Body of pancreas (tissue), 4 donors: ENCODE measurements at regions not wholly inside any gene's neighbourhood (a gene's known extent, or its start where the extent isn't known, plus 50 kb on each side); places are given as distances from the start of the nearest gene placed in this dataset.

Experiments
- ATAC-seq: fragments of 150-250 bp; one replicate; pipeline ENCODE4 v1.9.1; 2016
- DNase-seq, 4 donors: peaks; one replicate each; pipeline ENCODE4 v3.0.0-alpha.2; 2019
- H3K27ac ChIP-seq, 4 donors: fragments of 200-600 bp; sonication (generic); 1 replicate in 3 of 4; 2 replicates in 1 of 4; pipeline versions ENCODE4 v1.5.1 to v1.6.1; 2016 to 2019; ENCODE audit warnings: mild to moderate bottlenecking in 1 of 4, mixed read lengths in 1 of 4, moderate library complexity in 1 of 4
- H3K27me3 ChIP-seq, 2 donors: fragments of 200-600 bp; sonication (generic); one replicate each; pipeline ENCODE4 v1.6.0; 2016; ENCODE audit warnings: mild to moderate bottlenecking in 1 of 2
- H3K36me3 ChIP-seq, 2 donors: fragments of 200-600 bp; sonication (generic); replicated peaks in 1 of 2; 2 replicates each; pipeline ENCODE4 v1.5.1; 2016; ENCODE audit warnings: low read depth in 2 of 2; ENCODE audit not compliant: insufficient read depth in 1 of 2
- H3K4me1 ChIP-seq: fragments of 200-600 bp; sonication (generic); one replicate; pipeline ENCODE4 v1.6.0; 2016
- H3K4me3 ChIP-seq, 2 donors: fragments of 200-600 bp; sonication (generic); 1 replicate in 1 of 2; 2 replicates in 1 of 2; pipeline ENCODE4 v1.5.1; 2016 to 2019
- H3K9me3 ChIP-seq, 3 donors: fragments of 200-600 bp; sonication (generic); 1 replicate in 2 of 3; 2 replicates in 1 of 3; pipeline ENCODE4 v1.5.1; 2016
- CTCF ChIP-seq, 7 experiments: fragments of 450-650 bp in 4 of 7; fragments of 200-600 bp in 3 of 7; sonication (generic) in 3 of 7; IDR thresholded peaks; one replicate each; pipeline ENCODE4 v1.5.1; 2016 to 2019; ENCODE audit warnings: antibody characterized with exemption in 7 of 7
- POLR2A ChIP-seq, 3 donors: fragments of 450-650 bp; IDR thresholded peaks; one replicate each; pipeline ENCODE4 v1.6.1; 2016; ENCODE audit warnings: antibody characterized with exemption in 3 of 3, mild to moderate bottlenecking in 2 of 3
- WGBS, 2 donors: methylation state at CpG; one replicate each; pipeline ENCODE4 v1.1.5; 2017; 5-methylcytosine and 5-hydroxymethylcytosine counted together
- intact Hi-C: fragments of 100-400 bp; cut with DNase I; formaldehyde crosslinking; loops from one replicate; pipeline ENCODE4 v1.15.1; 2023

GRCh38 chr17:69856946-69857345, 218.1 kb upstream of the KCNJ16 start:
- Histone ChIP-seq H3K27ac (no peak overlapping the region), H3K9me3 (no peaks in the 10 kb centered on the region), H3K4me1 (no peaks in the 10 kb centered on the region), H3K4me3 (no peak overlapping the region), H3K36me3 (no peaks in the 10 kb centered on the region), H3K27me3 (no peaks in the 10 kb centered on the region)
- 50 to 57% methylated on average over 1 of the region's 1 CpG for WGBS, 2 donors
- DNase-seq (no peak), ATAC-seq (no peak)
- no peak for TF ChIP-seq CTCF (IDR thresholded peaks at IDR 0.05)
- no peak for TF ChIP-seq POLR2A (IDR thresholded peaks at IDR 0.05)
- intact Hi-C loops, result no loop called here

- Histone ChIP-seq H3K27ac (no peak overlapping the region), H3K4me1 (no peaks in the 10 kb centered on the region), H3K27me3 (no peaks in the 10 kb centered on the region), H3K4me3 (no peak overlapping the region), H3K36me3 (no peaks in the 10 kb centered on the region), H3K9me3 (no peaks in the 10 kb centered on the region)
- DNase-seq (no peak), ATAC-seq (no peak)
- no peak for TF ChIP-seq CTCF (IDR thresholded peaks at IDR 0.05)
- TF ChIP-seq POLR2A (IDR thresholded peaks at IDR 0.05), result no peak
- intact Hi-C loops, result no loop called here
Measured at GRCh38 chr17:69857412-69857835, 217.6 kb upstream of the KCNJ16 start.

- WGBS, 2 donors, result 56 to 62% methylated on average over 3 of the region's 3 CpGs
- no peak for DNase-seq
- no peak overlapping the region for H3K27ac ChIP-seq
- ATAC-seq, result no peak
- H3K27me3 ChIP-seq, result no peaks in the 10 kb centered on the region
- no peaks in the 10 kb centered on the region for H3K9me3 ChIP-seq
- intact Hi-C loops, result no loop called here
- no peaks in the 10 kb centered on the region for H3K36me3 ChIP-seq
- H3K4me3 ChIP-seq, result no peak overlapping the region
- TF ChIP-seq CTCF (IDR thresholded peaks at IDR 0.05) (no peak), POLR2A (IDR thresholded peaks at IDR 0.05) (no peak)
- H3K4me1 ChIP-seq, result no peaks in the 10 kb centered on the region
Measured at GRCh38 chr17:69858460-69858859, 216.6 kb upstream of the KCNJ16 start.

- no peak overlapping the region for H3K27ac ChIP-seq
- H3K4me3 ChIP-seq, result no peak overlapping the region
- DNase-seq, result no peak
- intact Hi-C loops, result no loop called here
- H3K4me1 ChIP-seq, result no peaks in the 10 kb centered on the region
- WGBS, 2 donors, result 82 to 84% methylated on average over 3 of the region's 3 CpGs
- no peaks in the 10 kb centered on the region for H3K36me3 ChIP-seq
- no peaks in the 10 kb centered on the region for H3K27me3 ChIP-seq
- no peak for ATAC-seq
- no peak for TF ChIP-seq POLR2A (IDR thresholded peaks at IDR 0.05)
- TF ChIP-seq CTCF (IDR thresholded peaks at IDR 0.05), result no peak
- H3K9me3 ChIP-seq, result no peaks in the 10 kb centered on the region
Measured at GRCh38 chr17:69860142-69860680, 214.8 kb upstream of the KCNJ16 start.

- H3K27me3 ChIP-seq, result no peaks in the 10 kb centered on the region
- no peaks in the 10 kb centered on the region for H3K36me3 ChIP-seq
- WGBS, 2 donors, result 89 to 91% methylated on average over 2 of the region's 2 CpGs
- ATAC-seq (no peak), DNase-seq (no peak)
- TF ChIP-seq CTCF (IDR thresholded peaks at IDR 0.05), result no peak
- TF ChIP-seq POLR2A (IDR thresholded peaks at IDR 0.05), result no peak
- H3K4me1 ChIP-seq, result no peaks in the 10 kb centered on the region
- intact Hi-C loops, result no loop called here
- no peak overlapping the region for H3K4me3 ChIP-seq
- H3K9me3 ChIP-seq, result no peaks in the 10 kb centered on the region
- H3K27ac ChIP-seq, result no peak overlapping the region
Measured at GRCh38 chr17:69864462-69864861, 210.6 kb upstream of the KCNJ16 start.
